Stimulated activated naive CD8-positive, alpha-beta T cell treated with anti-CD3 and anti-CD28 coated beads, Interleukin-15, Interleukin-2, amounts not matched to agents 100 ng/mL and 50 ng/mL, for 24 hours (primary cell): ENCODE measurements at regions not wholly inside any gene's neighbourhood (a gene's known extent, or its start where the extent isn't known, plus 50 kb on each side); places are given as distances from the start of the nearest gene placed in this dataset.
A peak's percentile ranks its signal among the peaks of the same experiment; 100 is the strongest.

Experiments
- H3K27ac Mint-ChIP-seq: one replicate; pipeline ENCODE4 v1.8.0; 2021; ENCODE audit warnings: mild to moderate bottlenecking, mixed read lengths
- H3K27me3 Mint-ChIP-seq: one replicate; pipeline ENCODE4 v1.8.0; 2021; ENCODE audit warnings: mixed read lengths
- H3K36me3 Mint-ChIP-seq: one replicate; pipeline ENCODE4 v1.8.0; 2021; ENCODE audit warnings: low read depth, mixed read lengths
- H3K4me1 Mint-ChIP-seq: one replicate; pipeline ENCODE4 v1.8.0; 2021; ENCODE audit warnings: low read depth, mixed read lengths
- H3K4me3 Mint-ChIP-seq: one replicate; pipeline ENCODE4 v1.8.0; 2021; ENCODE audit warnings: mild to moderate bottlenecking, mixed read lengths
- H3K9me3 Mint-ChIP-seq: one replicate; pipeline ENCODE4 v1.8.0; 2021; ENCODE audit warnings: mixed read lengths

- H3K36me3 Mint-ChIP-seq = no peaks in the 10 kb centered on the region
- no peaks in the 10 kb centered on the region for H3K4me1 Mint-ChIP-seq
- H3K4me3 Mint-ChIP-seq = no peak overlapping the region
- no peak overlapping the region for H3K27ac Mint-ChIP-seq
- H3K9me3 Mint-ChIP-seq = no peaks in the 10 kb centered on the region
- no peaks in the 10 kb centered on the region for H3K27me3 Mint-ChIP-seq
Measured at GRCh38 chr12:89108265-89108664, 244.0 kb downstream of the DUSP6 start.

GRCh38 chr12:89106950-89107349 lies 245.4 kb downstream of the DUSP6 start:
- H3K27me3 Mint-ChIP-seq = no peaks in the 10 kb centered on the region
- H3K9me3 Mint-ChIP-seq = no peaks in the 10 kb centered on the region
- H3K36me3 Mint-ChIP-seq = no peaks in the 10 kb centered on the region
- H3K27ac Mint-ChIP-seq = no peak overlapping the region
- no peaks in the 10 kb centered on the region for H3K4me1 Mint-ChIP-seq
- no peak overlapping the region for H3K4me3 Mint-ChIP-seq

GRCh38 chr12:89105243-89105642 lies 247.1 kb downstream of the DUSP6 start:
- Mint-ChIP-seq H3K4me3 (no peak overlapping the region), H3K9me3 (no peaks in the 10 kb centered on the region)

GRCh38 chr12:89103831-89104230 lies 248.5 kb downstream of the DUSP6 start:
- H3K4me3 Mint-ChIP-seq = no peak overlapping the region

More at GRCh38 chr12:89105243-89105642, 247.1 kb downstream of the DUSP6 start:
- H3K27me3 Mint-ChIP-seq = peaks cover 5% of the 10 kb centered on the region
- no peaks in the 10 kb centered on the region for H3K36me3 Mint-ChIP-seq
- H3K27ac Mint-ChIP-seq = no peak overlapping the region
- H3K4me1 Mint-ChIP-seq = no peaks in the 10 kb centered on the region

GRCh38 chr12:89101440-89101839 lies 250.9 kb downstream of the DUSP6 start:
- no peak overlapping the region for H3K4me3 Mint-ChIP-seq
- no peaks in the 10 kb centered on the region for H3K9me3 Mint-ChIP-seq
- no peak overlapping the region for H3K27ac Mint-ChIP-seq

More at GRCh38 chr12:89103831-89104230, 248.5 kb downstream of the DUSP6 start:
- Mint-ChIP-seq H3K9me3 (no peaks in the 10 kb centered on the region), H3K27me3 (peaks cover 5% of the 10 kb centered on the region), H3K27ac (no peak overlapping the region), H3K36me3 (no peaks in the 10 kb centered on the region), H3K4me1 (no peaks in the 10 kb centered on the region)

GRCh38 chr12:89098441-89099112 lies 253.7 kb downstream of the DUSP6 start:
- no peak overlapping the region for H3K27ac Mint-ChIP-seq
- H3K27me3 Mint-ChIP-seq = peaks cover 5% of the 10 kb centered on the region
- no peaks in the 10 kb centered on the region for H3K4me1 Mint-ChIP-seq
- no peak overlapping the region for H3K4me3 Mint-ChIP-seq
- H3K36me3 Mint-ChIP-seq = no peaks in the 10 kb centered on the region
- H3K9me3 Mint-ChIP-seq = no peaks in the 10 kb centered on the region

More at GRCh38 chr12:89101440-89101839, 250.9 kb downstream of the DUSP6 start:
- Mint-ChIP-seq H3K36me3 (no peaks in the 10 kb centered on the region), H3K27me3 (peaks cover 5% of the 10 kb centered on the region), H3K4me1 (no peaks in the 10 kb centered on the region)

- Mint-ChIP-seq H3K36me3 (peaks cover 10% of the 10 kb centered on the region), H3K9me3 (peaks cover 12% of the 10 kb centered on the region), H3K27me3 (no peaks in the 10 kb centered on the region), H3K4me1 (peaks cover 13% of the 10 kb centered on the region), H3K27ac (peak overlapping the region; percentile 28), H3K4me3 (no peak overlapping the region)
Measured at GRCh38 chr12:89092297-89092696, 260.0 kb downstream of the DUSP6 start.

- no peak overlapping the region for H3K27ac Mint-ChIP-seq
- peaks cover 10% of the 10 kb centered on the region for H3K36me3 Mint-ChIP-seq
- H3K9me3 Mint-ChIP-seq = peaks cover 12% of the 10 kb centered on the region
- H3K4me1 Mint-ChIP-seq = peaks cover 13% of the 10 kb centered on the region
- no peaks in the 10 kb centered on the region for H3K27me3 Mint-ChIP-seq
- H3K4me3 Mint-ChIP-seq = no peak overlapping the region
Measured at GRCh38 chr12:89091293-89091841, 260.9 kb downstream of the DUSP6 start.

- Mint-ChIP-seq H3K9me3 (peaks cover 12% of the 10 kb centered on the region), H3K36me3 (peaks cover 10% of the 10 kb centered on the region), H3K4me1 (peaks cover 13% of the 10 kb centered on the region), H3K4me3 (no peak overlapping the region), H3K27me3 (peaks cover 3% of the 10 kb centered on the region), H3K27ac (no peak overlapping the region)
Measured at GRCh38 chr12:89089264-89089663, 263.0 kb downstream of the DUSP6 start.

GRCh38 chr12:89087876-89088275 lies 264.4 kb downstream of the DUSP6 start:
- no peak overlapping the region for H3K4me3 Mint-ChIP-seq
- H3K9me3 Mint-ChIP-seq = peaks cover 10% of the 10 kb centered on the region
- peaks cover 10% of the 10 kb centered on the region for H3K36me3 Mint-ChIP-seq
- no peak overlapping the region for H3K27ac Mint-ChIP-seq
- H3K27me3 Mint-ChIP-seq = peaks cover 6% of the 10 kb centered on the region
- peaks cover 10% of the 10 kb centered on the region for H3K4me1 Mint-ChIP-seq

GRCh38 chr12:89087149-89087825 lies 265.0 kb downstream of the DUSP6 start:
- Mint-ChIP-seq H3K9me3 (peaks cover 9% of the 10 kb centered on the region), H3K36me3 (peaks cover 10% of the 10 kb centered on the region), H3K4me3 (no peak overlapping the region), H3K27ac (no peak overlapping the region), H3K4me1 (peaks cover 8% of the 10 kb centered on the region), H3K27me3 (peaks cover 6% of the 10 kb centered on the region)

- peaks cover 5% of the 10 kb centered on the region for H3K9me3 Mint-ChIP-seq
- H3K4me1 Mint-ChIP-seq = peaks cover 7% of the 10 kb centered on the region
- peaks cover 4% of the 10 kb centered on the region for H3K36me3 Mint-ChIP-seq
- no peak overlapping the region for H3K4me3 Mint-ChIP-seq
- H3K27ac Mint-ChIP-seq = no peak overlapping the region
- peaks cover 13% of the 10 kb centered on the region for H3K27me3 Mint-ChIP-seq
Measured at GRCh38 chr12:89085421-89085820, 266.9 kb downstream of the DUSP6 start.

GRCh38 chr12:89084751-89085150 lies 267.6 kb downstream of the DUSP6 start:
- Mint-ChIP-seq H3K36me3 (no peaks in the 10 kb centered on the region), H3K27ac (no peak overlapping the region), H3K4me3 (no peak overlapping the region), H3K4me1 (peaks cover 7% of the 10 kb centered on the region), H3K9me3 (no peaks in the 10 kb centered on the region), H3K27me3 (peaks cover 13% of the 10 kb centered on the region)

GRCh38 chr12:89083491-89083890 lies 268.8 kb downstream of the DUSP6 start:
- H3K4me1 Mint-ChIP-seq = peaks cover 7% of the 10 kb centered on the region
- H3K27ac Mint-ChIP-seq = no peak overlapping the region
- H3K27me3 Mint-ChIP-seq = peaks cover 13% of the 10 kb centered on the region
- no peak overlapping the region for H3K4me3 Mint-ChIP-seq
- no peaks in the 10 kb centered on the region for H3K9me3 Mint-ChIP-seq
- H3K36me3 Mint-ChIP-seq = no peaks in the 10 kb centered on the region

GRCh38 chr12:89082370-89082753 lies 269.9 kb downstream of the DUSP6 start:
- peaks cover 7% of the 10 kb centered on the region for H3K4me1 Mint-ChIP-seq
- peaks cover 13% of the 10 kb centered on the region for H3K27me3 Mint-ChIP-seq
- H3K27ac Mint-ChIP-seq = no peak overlapping the region
- no peaks in the 10 kb centered on the region for H3K9me3 Mint-ChIP-seq
- no peak overlapping the region for H3K4me3 Mint-ChIP-seq
- H3K36me3 Mint-ChIP-seq = no peaks in the 10 kb centered on the region
